Neural progenitor cell (in vitro differentiated cells): ENCODE measurements at regions not wholly inside any gene's neighbourhood (a gene's known extent, or its start where the extent isn't known, plus 50 kb on each side); places are given as distances from the start of the nearest gene placed in this dataset.
A peak's percentile ranks its signal among the peaks of the same experiment; 100 is the strongest.

Experiments
- DNase-seq: peaks from one replicate; pipeline ENCODE4 v3.0.0-alpha.2; 2016; ENCODE audit warnings: low spot score
- H2AFZ ChIP-seq: fragments of 200-600 bp; sonication (generic); replicated peaks from 2 replicates; pipeline ENCODE4 v1.6.1; 2016; ENCODE audit warnings: antibody characterized with exemption
- H3F3A ChIP-seq: fragments of 200-600 bp; sonication (generic); 2 replicates; pipeline ENCODE4 v1.6.1; 2016; ENCODE audit warnings: antibody characterized with exemption, low read depth
- H3K27ac ChIP-seq: fragments of 200-600 bp; sonication (generic); 2 replicates; pipeline ENCODE4 v1.5.1; 2016; ENCODE audit warnings: mild to moderate bottlenecking
- H3K27me3 ChIP-seq: fragments of 200-600 bp; sonication (generic); 2 replicates; pipeline ENCODE4 v1.6.1; 2016; ENCODE audit warnings: mild to moderate bottlenecking, moderate library complexity
- H3K36me3 ChIP-seq: fragments of 200-600 bp; sonication (generic); 2 replicates; pipeline ENCODE4 v1.5.1; 2016
- H3K4me1 ChIP-seq: fragments of 200-600 bp; sonication (generic); 2 replicates; pipeline ENCODE4 v1.6.1; 2016; ENCODE audit warnings: mixed run types
- H3K4me2 ChIP-seq: fragments of 200-600 bp; sonication (generic); 2 replicates; pipeline ENCODE4 v1.6.1; 2016
- H3K4me3 ChIP-seq: fragments of 200-600 bp; sonication (generic); 2 replicates; pipeline ENCODE4 v1.5.1; 2016
- H3K79me2 ChIP-seq: fragments of 200-600 bp; sonication (generic); 2 replicates; pipeline ENCODE4 v1.6.1; 2016; ENCODE audit warnings: low read depth
- H3K9ac ChIP-seq: fragments of 200-600 bp; sonication (generic); 2 replicates; pipeline ENCODE4 v1.6.1; 2016
- H3K9me3 ChIP-seq: fragments of 200-600 bp; sonication (generic); 2 replicates; pipeline ENCODE4 v1.5.1; 2016; ENCODE audit warnings: low read depth
- H4K20me1 ChIP-seq: fragments of 200-600 bp; sonication (generic); 2 replicates; pipeline ENCODE4 v1.6.1; 2016; ENCODE audit warnings: low read depth
- H3K27ac Mint-ChIP-seq: 3 replicates; pipeline ENCODE4 v1.8.0; 2021; ENCODE audit warnings: mixed read lengths
- H3K27me3 Mint-ChIP-seq: 2 replicates; pipeline ENCODE4 v1.8.0; 2022; ENCODE audit warnings: low read depth, mild to moderate bottlenecking, inconsistent platforms, moderate library complexity, mixed read lengths; ENCODE audit not compliant: insufficient read depth
- H3K36me3 Mint-ChIP-seq: 3 replicates; pipeline ENCODE4 v1.8.0; 2021; ENCODE audit warnings: mixed read lengths
- H3K4me1 Mint-ChIP-seq: 3 replicates; pipeline ENCODE4 v1.8.0; 2021; ENCODE audit warnings: mixed read lengths
- H3K4me3 Mint-ChIP-seq: 3 replicates; pipeline ENCODE4 v1.8.0; 2021; ENCODE audit warnings: mild to moderate bottlenecking, moderate library complexity, mixed read lengths
- H3K9me3 Mint-ChIP-seq: 3 replicates; pipeline ENCODE4 v1.8.0; 2020; ENCODE audit warnings: mixed read lengths
- EZH2 ChIP-seq: fragments of 200-600 bp; sonication (generic); IDR thresholded peaks from 2 replicates; pipeline ENCODE4 v1.6.1; 2017; ENCODE audit warnings: antibody characterized with exemption, mild to moderate bottlenecking, moderate library complexity
- EZH2phosphoT487 ChIP-seq: fragments of 200-600 bp; sonication (generic); IDR thresholded peaks from 2 replicates; pipeline ENCODE4 v1.6.1; 2017; ENCODE audit warnings: antibody characterized with exemption
- TF ChIP-seq, protein P1 (sequence below): fragments of 200-600 bp; sonication (generic); IDR thresholded peaks from 2 replicates; pipeline ENCODE4 v1.5.1; 2017; ENCODE audit warnings: antibody characterized with exemption, mild to moderate bottlenecking

DNA sequence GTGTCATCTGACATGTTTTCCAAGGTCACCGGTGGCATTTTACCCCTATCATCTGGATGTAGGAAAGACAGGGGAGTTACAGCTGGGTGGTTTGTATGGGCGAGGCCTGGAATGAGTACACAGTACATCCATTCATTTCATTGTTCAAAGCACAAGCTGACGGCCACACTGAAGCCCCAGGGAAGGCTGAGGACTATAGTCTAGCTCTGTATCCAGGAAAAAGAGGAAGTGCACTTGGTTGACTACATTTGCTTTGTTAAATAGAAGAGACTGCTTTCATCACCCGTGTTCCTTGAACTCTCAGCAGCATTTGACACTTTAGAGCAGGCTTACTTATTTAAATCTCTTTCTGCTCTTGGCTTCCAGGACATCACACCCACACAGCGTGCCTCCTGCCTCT, 1041.0 kb upstream of the TENM3 start:
- TF ChIP-seq EZH2phosphoT487, result no peak
- no peak overlapping the region for H2AFZ ChIP-seq
- no peak overlapping the region for H3K27ac ChIP-seq
- Mint-ChIP-seq H3K4me1 (peaks cover 33% of the 10 kb centered on the region), H3K4me3 (no peak overlapping the region), H3K36me3 (no peaks in the 10 kb centered on the region), H3K9me3 (no peaks in the 10 kb centered on the region), H3K27ac (peak overlapping the region; percentile 87), H3K27me3 (peaks cover 4% of the 10 kb centered on the region)
- no peak overlapping the region for H3K4me3 ChIP-seq
- H3K9ac ChIP-seq, result no peak overlapping the region
- no peak for DNase-seq
- no peaks in the 10 kb centered on the region for H3K79me2 ChIP-seq
- no peaks in the 10 kb centered on the region for H3K27me3 ChIP-seq
- no peaks in the 10 kb centered on the region for H3K4me1 ChIP-seq
- no peaks in the 10 kb centered on the region for H3K36me3 ChIP-seq
- no peaks in the 10 kb centered on the region for H3F3A ChIP-seq
- no peaks in the 10 kb centered on the region for H4K20me1 ChIP-seq
- no peaks in the 10 kb centered on the region for H3K9me3 ChIP-seq
- H3K4me2 ChIP-seq, result no peak overlapping the region

DNA sequence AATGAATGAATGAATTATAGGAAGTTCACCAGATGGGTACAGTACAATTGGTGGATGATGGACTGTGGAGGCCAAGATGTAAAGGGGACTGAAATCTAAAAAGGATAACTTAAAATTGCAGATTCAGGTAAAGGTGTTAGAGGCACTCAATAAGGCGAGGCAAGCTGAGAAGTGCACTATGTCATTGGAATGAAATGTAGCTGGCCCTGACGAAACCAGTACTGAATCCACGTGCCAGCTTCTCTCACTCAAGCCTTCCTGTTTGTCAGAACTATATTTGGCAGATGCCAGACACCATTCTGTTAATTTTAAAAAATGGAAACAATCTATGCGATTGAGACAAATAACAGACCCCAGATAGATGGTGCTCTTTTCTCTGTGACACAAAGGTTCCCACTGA, 1039.1 kb upstream of the TENM3 start:
- H3K36me3 ChIP-seq, result no peaks in the 10 kb centered on the region
- no peaks in the 10 kb centered on the region for H3F3A ChIP-seq
- Mint-ChIP-seq H3K27me3 (peaks cover 6% of the 10 kb centered on the region), H3K36me3 (no peaks in the 10 kb centered on the region), H3K4me1 (peaks cover 28% of the 10 kb centered on the region), H3K27ac (no peak overlapping the region), H3K4me3 (no peak overlapping the region), H3K9me3 (no peaks in the 10 kb centered on the region)
- no peaks in the 10 kb centered on the region for H3K9me3 ChIP-seq
- TF ChIP-seq EZH2 (no peak), EZH2phosphoT487 (no peak)
- TF ChIP-seq, protein P1, sequence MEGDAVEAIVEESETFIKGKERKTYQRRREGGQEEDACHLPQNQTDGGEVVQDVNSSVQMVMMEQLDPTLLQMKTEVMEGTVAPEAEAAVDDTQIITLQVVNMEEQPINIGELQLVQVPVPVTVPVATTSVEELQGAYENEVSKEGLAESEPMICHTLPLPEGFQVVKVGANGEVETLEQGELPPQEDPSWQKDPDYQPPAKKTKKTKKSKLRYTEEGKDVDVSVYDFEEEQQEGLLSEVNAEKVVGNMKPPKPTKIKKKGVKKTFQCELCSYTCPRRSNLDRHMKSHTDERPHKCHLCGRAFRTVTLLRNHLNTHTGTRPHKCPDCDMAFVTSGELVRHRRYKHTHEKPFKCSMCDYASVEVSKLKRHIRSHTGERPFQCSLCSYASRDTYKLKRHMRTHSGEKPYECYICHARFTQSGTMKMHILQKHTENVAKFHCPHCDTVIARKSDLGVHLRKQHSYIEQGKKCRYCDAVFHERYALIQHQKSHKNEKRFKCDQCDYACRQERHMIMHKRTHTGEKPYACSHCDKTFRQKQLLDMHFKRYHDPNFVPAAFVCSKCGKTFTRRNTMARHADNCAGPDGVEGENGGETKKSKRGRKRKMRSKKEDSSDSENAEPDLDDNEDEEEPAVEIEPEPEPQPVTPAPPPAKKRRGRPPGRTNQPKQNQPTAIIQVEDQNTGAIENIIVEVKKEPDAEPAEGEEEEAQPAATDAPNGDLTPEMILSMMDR, result no peak
- H4K20me1 ChIP-seq, result no peaks in the 10 kb centered on the region
- no peak overlapping the region for H3K9ac ChIP-seq
- no peaks in the 10 kb centered on the region for H3K79me2 ChIP-seq
- no peak overlapping the region for H2AFZ ChIP-seq
- DNase-seq, result no peak
- no peaks in the 10 kb centered on the region for H3K4me1 ChIP-seq
- H3K27ac ChIP-seq, result no peak overlapping the region
- H3K4me2 ChIP-seq, result no peak overlapping the region
- H3K27me3 ChIP-seq, result no peaks in the 10 kb centered on the region
- no peak overlapping the region for H3K4me3 ChIP-seq

DNA sequence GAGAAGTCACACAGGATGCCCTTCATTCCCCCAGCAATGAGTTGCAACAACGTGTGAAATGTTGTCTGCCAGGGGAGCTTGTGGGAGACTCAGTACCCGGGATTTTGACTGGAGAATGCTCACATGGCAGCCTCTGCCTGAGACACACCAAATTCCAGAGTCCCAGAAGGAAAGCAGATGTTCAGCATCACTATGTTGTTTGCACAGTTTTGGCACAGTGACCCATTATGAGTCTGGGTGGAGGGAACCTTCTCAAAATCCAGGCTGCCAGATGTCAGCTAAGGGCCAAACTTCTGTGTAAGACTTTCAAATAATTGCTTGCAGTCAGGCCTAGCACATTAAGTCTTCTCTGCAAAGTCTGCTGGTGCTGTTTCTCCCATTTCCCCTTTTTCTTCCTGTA, 1029.7 kb upstream of the TENM3 start:
- Mint-ChIP-seq H3K9me3 (no peaks in the 10 kb centered on the region), H3K4me1 (peaks cover 2% of the 10 kb centered on the region), H3K36me3 (no peaks in the 10 kb centered on the region), H3K27me3 (peaks cover 3% of the 10 kb centered on the region), H3K27ac (no peak overlapping the region), H3K4me3 (no peak overlapping the region)
- TF ChIP-seq, protein P1, result no peak
- no peak overlapping the region for H3K9ac ChIP-seq
- H4K20me1 ChIP-seq, result no peaks in the 10 kb centered on the region
- H2AFZ ChIP-seq, result no peak overlapping the region
- DNase-seq, result no peak
- H3K27ac ChIP-seq, result no peak overlapping the region
- no peaks in the 10 kb centered on the region for H3K9me3 ChIP-seq
- no peaks in the 10 kb centered on the region for H3F3A ChIP-seq
- H3K27me3 ChIP-seq, result no peaks in the 10 kb centered on the region
- H3K4me3 ChIP-seq, result no peak overlapping the region
- no peaks in the 10 kb centered on the region for H3K4me1 ChIP-seq
- no peaks in the 10 kb centered on the region for H3K79me2 ChIP-seq
- H3K4me2 ChIP-seq, result no peak overlapping the region
- no peaks in the 10 kb centered on the region for H3K36me3 ChIP-seq

DNA sequence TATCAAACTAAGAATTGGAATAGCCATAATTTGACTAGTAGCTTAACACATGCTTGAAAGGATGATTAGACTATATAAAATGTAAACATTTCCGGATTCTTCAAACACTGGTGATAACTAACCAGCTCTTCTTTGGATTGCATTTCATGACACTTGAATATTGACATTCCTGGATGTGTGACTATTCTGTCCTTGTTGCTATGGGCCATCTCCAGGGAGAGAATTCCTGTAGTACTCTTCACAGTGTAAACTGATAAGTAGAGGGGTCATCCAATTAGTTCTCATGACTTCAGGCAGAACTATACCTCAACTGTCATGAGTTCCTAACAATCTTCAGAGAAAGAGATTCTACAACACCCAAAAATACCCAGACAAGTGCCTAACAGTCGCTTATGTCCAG, 1026.7 kb upstream of the TENM3 start:
- H3K4me3 Mint-ChIP-seq, result no peak overlapping the region
- no peak overlapping the region for H3K27ac ChIP-seq
- no peak overlapping the region for H3K4me2 ChIP-seq
- peaks cover 7% of the 10 kb centered on the region for H3K4me1 Mint-ChIP-seq
- H3K27me3 Mint-ChIP-seq, result peaks cover 5% of the 10 kb centered on the region
- no peaks in the 10 kb centered on the region for H3K9me3 Mint-ChIP-seq
- H3K9me3 ChIP-seq, result no peaks in the 10 kb centered on the region
- H3K4me1 ChIP-seq, result peaks cover 11% of the 10 kb centered on the region
- TF ChIP-seq, protein P1, result no peak
- TF ChIP-seq EZH2phosphoT487, result no peak
- TF ChIP-seq EZH2, result no peak
- H3F3A ChIP-seq, result peaks cover 10% of the 10 kb centered on the region
- no peak overlapping the region for H3K27ac Mint-ChIP-seq
- no peaks in the 10 kb centered on the region for H3K79me2 ChIP-seq
- no peak overlapping the region for H2AFZ ChIP-seq
- no peak overlapping the region for H3K9ac ChIP-seq
- H3K36me3 Mint-ChIP-seq, result no peaks in the 10 kb centered on the region
- DNase-seq, result no peak
- no peak overlapping the region for H3K4me3 ChIP-seq
- no peaks in the 10 kb centered on the region for H4K20me1 ChIP-seq
- no peaks in the 10 kb centered on the region for H3K36me3 ChIP-seq
- H3K27me3 ChIP-seq, result no peaks in the 10 kb centered on the region
